Suppressor macrophage (primary cell): ENCODE measurements at regions not wholly inside any gene's neighbourhood (a gene's known extent, or its start where the extent isn't known, plus 50 kb on each side); places are given as distances from the start of the nearest gene placed in this dataset.

Experiments used
- DNase-seq, 4 experiments: peaks; one replicate each; pipeline ENCODE4 v3.0.0-alpha.2; 2020 to 2022

DNA sequence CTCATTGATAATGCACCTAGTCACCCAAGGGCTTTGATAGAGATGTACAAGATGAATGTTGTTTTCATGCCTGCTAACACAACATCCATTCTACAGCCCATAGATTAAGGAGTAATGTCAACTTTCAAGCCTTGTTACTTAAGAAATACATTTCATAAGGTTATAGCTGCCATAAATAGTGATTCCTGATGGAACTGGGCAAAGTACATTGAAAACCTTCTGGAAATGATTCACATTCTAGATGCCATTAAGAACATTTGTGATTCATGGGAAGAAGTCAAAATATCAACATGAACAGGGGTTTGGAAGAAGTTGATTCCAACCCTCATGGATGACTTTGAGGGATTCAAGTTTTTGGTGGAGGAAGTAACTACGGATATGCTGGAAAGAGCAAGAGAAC, 135.2 kb downstream of the TLE3 start:
- no peak for DNase-seq

- DNase-seq, result no peak
Observed at GRCh38 chr15:69963385-69963784, 134.3 kb downstream of the TLE3 start.

GRCh38 chr15:69971771-69972170, 125.9 kb downstream of the TLE3 start:
- no peak for DNase-seq

DNA sequence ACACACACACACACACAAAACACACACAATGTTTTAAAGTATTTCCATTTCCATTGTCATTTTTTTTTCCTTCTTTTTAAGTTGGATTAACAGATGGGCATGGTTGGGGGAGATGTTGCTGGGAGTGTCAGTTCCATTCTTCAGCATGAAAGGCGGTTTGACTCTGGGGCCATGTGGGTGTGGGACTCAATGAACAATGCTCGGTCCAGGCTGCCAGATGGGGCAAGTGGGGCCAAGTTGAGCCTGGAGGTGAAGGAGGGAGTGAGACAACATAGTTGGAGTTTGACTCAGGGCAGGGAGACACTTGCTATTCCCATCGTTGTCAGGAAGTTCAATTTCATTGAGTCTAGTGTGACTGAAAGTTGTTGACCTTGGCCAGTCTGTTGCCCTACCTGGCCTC, 125.3 kb downstream of the TLE3 start:
- DNase-seq, result no peak

GRCh38 chr15:69973102-69973714, 124.5 kb downstream of the TLE3 start:
- peak in 3 of 4 experiments; percentile 27 to 45 (median 30) for DNase-seq

GRCh38 chr15:69973880-69974279, 123.8 kb downstream of the TLE3 start:
- DNase-seq, result no peak

- no peak for DNase-seq
Observed at GRCh38 chr15:69974321-69974720, 123.4 kb downstream of the TLE3 start.

DNA sequence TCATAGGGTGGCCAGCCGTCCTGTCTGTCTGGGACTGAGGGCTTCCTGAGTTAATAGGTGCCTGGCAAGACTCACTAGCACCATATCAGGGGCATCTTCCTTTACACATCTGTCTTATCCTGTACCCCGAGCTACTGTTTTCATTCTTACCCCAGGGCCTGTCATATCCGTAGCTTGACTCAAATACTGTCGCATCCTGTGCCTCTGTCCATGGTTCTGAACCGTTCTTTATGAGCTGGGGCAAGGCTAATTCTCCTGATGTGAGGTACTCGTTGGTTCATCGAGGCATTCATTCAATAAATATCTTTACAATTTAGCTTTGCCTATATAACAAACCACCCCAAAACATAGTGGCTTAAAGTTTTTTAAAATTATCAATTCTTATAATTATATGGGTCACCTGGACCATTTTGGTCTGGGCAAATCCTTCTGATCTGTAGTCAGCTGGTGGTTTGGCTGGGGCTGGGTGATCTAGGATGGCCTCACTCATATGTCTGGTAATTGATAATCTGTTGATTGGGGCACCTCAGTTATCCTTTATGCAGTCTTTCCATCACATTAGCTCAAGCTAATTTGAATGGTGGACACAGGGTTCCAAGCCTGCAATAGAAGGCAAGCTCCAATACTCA, 121.2 kb downstream of the TLE3 start:
- peak; percentile 62 to 81 (median 72) for DNase-seq

GRCh38 chr15:69978603-69979002, 119.1 kb downstream of the TLE3 start:
- no peak for DNase-seq

DNA sequence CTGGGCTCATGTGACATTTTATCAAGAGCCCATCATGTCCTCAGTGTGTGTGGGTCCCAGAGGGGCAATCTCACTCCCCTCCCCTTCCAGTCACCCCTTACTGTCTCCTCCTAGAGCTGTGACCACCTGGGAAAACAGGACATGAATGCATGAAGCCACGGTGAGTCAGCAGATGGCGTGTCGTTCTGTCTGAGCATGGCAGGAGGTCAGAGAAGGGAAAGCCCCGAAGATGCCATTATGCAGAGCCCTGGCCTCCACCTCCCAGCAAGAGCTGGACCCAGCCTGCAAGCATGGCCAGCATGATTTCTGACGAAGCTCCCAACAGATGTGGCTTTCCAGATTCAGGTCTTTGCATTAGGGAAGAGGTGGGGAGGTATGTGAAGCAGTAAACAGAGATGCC, 118.5 kb downstream of the TLE3 start:
- DNase-seq, result peak in 3 of 4 experiments; percentile 5 to 23 (median 9)

GRCh38 chr15:69979783-69980182, 117.9 kb downstream of the TLE3 start:
- DNase-seq, result no peak

GRCh38 chr15:69980341-69981059, 117.2 kb downstream of the TLE3 start:
- DNase-seq, result no peak

DNA sequence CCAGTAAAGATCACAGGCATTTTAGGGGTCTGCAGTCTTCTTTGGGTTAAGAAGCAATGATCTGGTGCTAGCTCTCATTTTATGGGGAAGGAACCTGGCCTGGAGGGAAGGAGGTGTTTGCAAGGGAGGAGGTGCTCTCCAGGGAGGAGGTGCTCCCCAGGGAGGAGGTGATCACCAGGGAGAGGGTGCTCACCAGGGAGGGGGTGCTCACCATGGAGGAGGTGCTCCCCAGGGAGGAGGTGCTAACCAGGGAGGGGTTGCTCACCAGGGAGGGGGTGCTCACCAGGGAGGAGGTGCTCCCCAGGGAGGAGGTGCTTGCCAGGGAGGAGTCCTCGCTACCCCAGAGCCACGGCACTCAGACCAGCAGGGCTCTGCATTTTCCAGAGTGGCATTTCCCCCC, 115.7 kb downstream of the TLE3 start:
- DNase-seq, result no peak

- peak in 3 of 4 experiments; percentile 28 to 41 (median 37) for DNase-seq
Observed at GRCh38 chr15:69983696-69984265, 113.9 kb downstream of the TLE3 start.

GRCh38 chr15:69987492-69988489, 109.9 kb downstream of the TLE3 start:
- no peak for DNase-seq

DNA sequence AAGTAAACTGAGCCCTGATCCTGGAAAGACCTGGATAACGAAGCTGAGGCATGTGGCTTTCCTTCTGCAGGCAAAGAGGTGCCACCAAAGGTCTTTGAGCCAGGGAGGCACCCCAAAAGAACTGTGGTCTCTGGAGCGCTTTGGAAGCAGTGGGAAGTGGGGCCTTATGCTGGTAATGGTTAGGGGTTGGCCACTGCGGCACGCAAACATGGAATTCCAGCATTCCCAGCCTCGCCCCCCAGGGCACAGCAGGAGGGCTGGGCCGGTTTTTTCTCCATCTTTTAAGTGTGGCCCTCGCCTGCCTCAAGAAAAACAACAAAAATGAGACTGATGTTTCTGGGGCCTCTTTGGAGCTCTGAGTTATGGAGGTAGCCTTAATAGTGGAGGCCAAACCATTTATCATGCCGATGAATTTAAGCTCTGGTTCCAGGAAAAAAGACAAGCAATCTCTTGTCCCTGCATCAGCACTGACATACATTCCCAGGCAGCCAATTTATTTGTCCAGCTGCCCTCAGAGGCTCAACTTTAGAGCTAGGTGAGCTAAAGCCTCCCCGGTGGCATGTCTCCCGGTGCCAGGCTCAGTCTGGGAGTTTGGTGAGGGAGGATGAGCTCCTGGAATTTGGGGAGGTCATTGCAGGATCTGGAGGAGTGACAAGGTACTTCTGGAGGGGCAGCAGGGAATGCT, 109.0 kb downstream of the TLE3 start:
- no peak for DNase-seq

DNA sequence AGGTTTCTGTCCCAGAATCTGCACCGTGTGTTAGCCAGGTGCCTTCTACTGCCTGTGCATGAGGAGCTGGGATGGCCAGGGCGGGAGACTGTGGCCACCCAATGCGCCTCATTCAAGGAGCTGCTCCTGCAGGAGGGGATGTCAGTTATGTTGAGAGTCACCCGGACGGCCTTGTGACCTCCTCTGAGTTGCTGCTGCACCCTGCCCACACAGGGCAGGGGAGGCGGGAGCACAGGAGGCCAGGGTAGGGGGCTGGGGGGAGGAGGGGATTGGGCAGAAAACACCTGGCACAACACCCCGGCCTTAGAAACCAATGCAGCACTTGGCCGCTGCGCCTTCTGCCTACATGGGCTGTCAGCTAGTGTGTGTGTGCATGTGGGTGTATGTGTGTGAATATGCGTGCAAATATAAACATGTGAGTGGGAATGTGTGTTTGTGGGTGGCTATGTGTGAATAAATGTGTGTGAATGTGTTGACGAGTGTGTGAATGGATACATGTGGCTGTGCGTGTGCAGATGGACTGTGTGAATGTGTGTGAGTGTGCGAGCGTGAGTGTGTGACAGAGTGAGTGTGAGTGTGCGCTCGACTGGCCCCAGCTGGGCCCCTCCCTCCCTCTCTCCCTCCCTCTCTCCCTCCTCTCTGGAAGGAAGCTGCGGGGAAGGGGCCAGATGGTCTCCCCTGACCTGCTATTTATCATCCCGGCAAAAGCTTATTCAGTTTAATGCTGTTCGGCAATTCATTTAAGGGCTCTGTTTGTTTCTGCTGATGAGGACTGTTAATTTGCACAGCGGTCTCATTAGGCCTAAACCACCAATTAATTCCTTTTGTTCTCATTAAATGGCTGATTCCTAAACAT, 106.9 kb downstream of the TLE3 start:
- no peak for DNase-seq

DNA sequence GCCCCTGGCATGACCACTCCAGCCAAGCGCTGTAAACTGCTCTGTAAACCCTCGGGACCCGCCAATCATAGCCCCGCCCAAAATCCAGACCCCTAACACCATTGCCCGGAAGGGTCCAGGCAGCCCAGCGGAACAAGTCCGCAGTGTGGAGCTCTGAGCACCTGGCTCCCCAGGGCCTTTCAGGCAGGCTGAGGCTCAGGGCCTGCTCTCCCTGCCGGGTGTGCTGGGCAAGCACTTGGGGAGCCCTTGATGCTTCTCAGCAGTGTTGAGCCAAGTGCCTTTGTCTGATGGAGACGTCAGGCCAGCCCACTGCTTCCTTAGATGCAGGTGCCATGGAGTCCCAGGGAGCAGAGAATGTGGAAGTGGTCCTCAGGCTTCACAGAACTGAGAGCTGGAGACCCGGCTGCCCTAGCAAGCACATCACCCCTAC, 106.2 kb downstream of the TLE3 start:
- DNase-seq, result no peak

- DNase-seq, result no peak
Observed at GRCh38 chr15:69992348-69992747, 105.4 kb downstream of the TLE3 start.

- no peak for DNase-seq
Observed at GRCh38 chr15:69994429-69995205, 103.1 kb downstream of the TLE3 start.
